Upper lobe of left lung (tissue), 4 donors: ENCODE measurements at regions not wholly inside any gene's neighbourhood (a gene's known extent, or its start where the extent isn't known, plus 50 kb on each side); places are given as distances from the start of the nearest gene placed in this dataset.

Experiments used
- EP300 ChIP-seq, 4 donors: sonication (generic); formaldehyde crosslinking; IDR thresholded peaks; one replicate each; pipeline ENCODE4 v1.5.1; 2017; ENCODE audit warnings: antibody characterized with exemption in 4 of 4, control low read depth in 2 of 4
- POLR2A ChIP-seq, 4 donors: fragments of 450-650 bp; IDR thresholded peaks; one replicate each; pipeline ENCODE4 v1.5.1; 2016 to 2017; ENCODE audit warnings: antibody characterized with exemption in 4 of 4, mild to moderate bottlenecking in 2 of 4
- TF ChIP-seq, protein P1 (sequence below), 6 experiments: fragments of 450-650 bp in 4 of 6; fragments of 200-600 bp in 2 of 6; sonication (generic) in 2 of 6; IDR thresholded peaks; one replicate each; pipeline ENCODE4 v1.5.1; 2016 to 2019; ENCODE audit warnings: antibody characterized with exemption in 6 of 6

DNA sequence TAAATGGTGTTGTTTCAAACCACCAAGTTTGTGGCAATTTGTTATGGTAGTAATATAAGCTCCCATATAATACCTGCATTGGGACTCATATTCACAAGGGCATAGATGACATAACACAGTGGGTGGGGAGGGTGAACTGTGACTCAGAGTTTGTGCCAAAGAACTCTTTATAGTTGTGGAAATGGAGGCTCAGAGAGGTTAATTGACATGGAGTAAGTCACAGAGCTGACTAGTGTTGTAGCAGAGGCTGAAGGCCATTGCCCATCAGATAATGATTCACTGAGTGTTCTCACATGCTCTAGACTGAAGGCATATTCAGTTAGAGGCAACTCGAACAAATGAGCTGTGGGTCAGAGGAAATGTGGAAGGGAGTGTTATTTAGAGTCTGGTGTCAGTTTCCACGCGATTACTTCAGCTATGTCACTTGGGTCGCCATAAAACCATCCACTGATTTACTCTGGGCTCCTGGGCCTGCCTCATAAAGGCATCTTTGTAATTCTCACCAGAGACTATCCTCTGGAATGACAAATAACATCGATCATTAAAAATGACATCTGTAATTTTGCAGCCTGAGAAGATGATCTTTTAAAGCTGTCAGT is 264.7 kb downstream of the CCDC85A start:
- TF ChIP-seq POLR2A (IDR thresholded peaks at IDR 0.05): no peak
- TF ChIP-seq, protein P1, sequence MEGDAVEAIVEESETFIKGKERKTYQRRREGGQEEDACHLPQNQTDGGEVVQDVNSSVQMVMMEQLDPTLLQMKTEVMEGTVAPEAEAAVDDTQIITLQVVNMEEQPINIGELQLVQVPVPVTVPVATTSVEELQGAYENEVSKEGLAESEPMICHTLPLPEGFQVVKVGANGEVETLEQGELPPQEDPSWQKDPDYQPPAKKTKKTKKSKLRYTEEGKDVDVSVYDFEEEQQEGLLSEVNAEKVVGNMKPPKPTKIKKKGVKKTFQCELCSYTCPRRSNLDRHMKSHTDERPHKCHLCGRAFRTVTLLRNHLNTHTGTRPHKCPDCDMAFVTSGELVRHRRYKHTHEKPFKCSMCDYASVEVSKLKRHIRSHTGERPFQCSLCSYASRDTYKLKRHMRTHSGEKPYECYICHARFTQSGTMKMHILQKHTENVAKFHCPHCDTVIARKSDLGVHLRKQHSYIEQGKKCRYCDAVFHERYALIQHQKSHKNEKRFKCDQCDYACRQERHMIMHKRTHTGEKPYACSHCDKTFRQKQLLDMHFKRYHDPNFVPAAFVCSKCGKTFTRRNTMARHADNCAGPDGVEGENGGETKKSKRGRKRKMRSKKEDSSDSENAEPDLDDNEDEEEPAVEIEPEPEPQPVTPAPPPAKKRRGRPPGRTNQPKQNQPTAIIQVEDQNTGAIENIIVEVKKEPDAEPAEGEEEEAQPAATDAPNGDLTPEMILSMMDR (IDR thresholded peaks at IDR 0.05): no peak
- TF ChIP-seq EP300 (IDR thresholded peaks at IDR 0.05): no peak
